ENCODE measurements at regions not wholly inside any gene's neighbourhood (a gene's known extent, or its start where the extent isn't known, plus 50 kb on each side); places are given as distances from the start of the nearest gene placed in this dataset.

GRCh38 chr3:171972871-171973348 is 66.5 kb upstream of the FNDC3B start:
- no peak overlapping the region for H3K4me2 ChIP-seq (ENCODE audit: insufficient read depth, low read length)
- TF ChIP-seq CTCF (IDR thresholded peaks at IDR 0.05; ENCODE audit: borderline replicate concordance, extremely low read depth, low read length, poor library complexity, severe bottlenecking) = no peak
- no peak for TF ChIP-seq EZH2 (IDR thresholded peaks at IDR 0.05; ENCODE audit: borderline replicate concordance, low read depth, low read length, severe bottlenecking)
- H3K4me1 ChIP-seq (ENCODE audit: insufficient read depth, low read length) = no peaks in the 10 kb centered on the region
- H3K27me3 ChIP-seq (ENCODE audit: insufficient read depth, low read length, poor library complexity) = peaks cover 5% of the 10 kb centered on the region
- no peak for DNase-seq
- H3K27ac ChIP-seq (ENCODE audit: low read length) = no peak overlapping the region
- no peak overlapping the region for H2AFZ ChIP-seq (ENCODE audit: low read depth, low read length)
- H3K4me3 ChIP-seq (ENCODE audit: low read depth in 1 of 2, low read length in 2 of 2) = no peak overlapping the region
- no peaks in the 10 kb centered on the region for H3K79me2 ChIP-seq (ENCODE audit: insufficient read depth, low read length)
- ATAC-seq (ENCODE audit: insufficient read depth, low read depth) = no peak
- no peaks in the 10 kb centered on the region for H4K20me1 ChIP-seq (ENCODE audit: insufficient read depth, low read length)
- H3K9ac ChIP-seq (ENCODE audit: low read depth, low read length) = no peak overlapping the region
- no peaks in the 10 kb centered on the region for H3K9me3 ChIP-seq (ENCODE audit: insufficient read depth, low read length, severe bottlenecking)
- H3K36me3 ChIP-seq (ENCODE audit: insufficient read depth, low read length) = no peaks in the 10 kb centered on the region

- H3K79me2 ChIP-seq (ENCODE audit: insufficient read depth, low read length) = no peaks in the 10 kb centered on the region
- H3K4me3 ChIP-seq (ENCODE audit: low read depth in 1 of 2, low read length in 2 of 2) = no peak overlapping the region
- no peak overlapping the region for H3K9ac ChIP-seq (ENCODE audit: low read depth, low read length)
- H3K27me3 ChIP-seq (ENCODE audit: insufficient read depth, low read length, poor library complexity) = peaks cover 5% of the 10 kb centered on the region
- H3K27ac ChIP-seq (ENCODE audit: low read length) = no peak overlapping the region
- no peak for ATAC-seq (ENCODE audit: insufficient read depth, low read depth)
- no peaks in the 10 kb centered on the region for H3K36me3 ChIP-seq (ENCODE audit: insufficient read depth, low read length)
- DNase-seq = no peak
- H3K9me3 ChIP-seq (ENCODE audit: insufficient read depth, low read length, severe bottlenecking) = no peaks in the 10 kb centered on the region
- no peak overlapping the region for H2AFZ ChIP-seq (ENCODE audit: low read depth, low read length)
- H3K4me1 ChIP-seq (ENCODE audit: insufficient read depth, low read length) = no peaks in the 10 kb centered on the region
- H3K4me2 ChIP-seq (ENCODE audit: insufficient read depth, low read length) = no peak overlapping the region
- H4K20me1 ChIP-seq (ENCODE audit: insufficient read depth, low read length) = no peaks in the 10 kb centered on the region
- TF ChIP-seq CTCF (IDR thresholded peaks at IDR 0.05; ENCODE audit: borderline replicate concordance, extremely low read depth, low read length, poor library complexity, severe bottlenecking) = no peak
- TF ChIP-seq EZH2 (IDR thresholded peaks at IDR 0.05; ENCODE audit: borderline replicate concordance, low read depth, low read length, severe bottlenecking) = no peak
These were observed 64.2 kb upstream of the FNDC3B start for GRCh38 chr3:171974986-171975837.

- DNase-seq = no peak
- Histone ChIP-seq H3K36me3 (ENCODE audit: insufficient read depth, low read length) (no peaks in the 10 kb centered on the region), H3K4me2 (ENCODE audit: insufficient read depth, low read length) (no peak overlapping the region), H3K4me3 (ENCODE audit: low read depth in 1 of 2, low read length in 2 of 2) (no peak overlapping the region), H3K27ac (ENCODE audit: low read length) (no peak overlapping the region), H3K27me3 (ENCODE audit: insufficient read depth, low read length, poor library complexity) (peaks cover 5% of the 10 kb centered on the region), H3K79me2 (ENCODE audit: insufficient read depth, low read length) (no peaks in the 10 kb centered on the region), H3K9me3 (ENCODE audit: insufficient read depth, low read length, severe bottlenecking) (no peaks in the 10 kb centered on the region), H3K4me1 (ENCODE audit: insufficient read depth, low read length) (no peaks in the 10 kb centered on the region), H3K9ac (ENCODE audit: low read depth, low read length) (no peak overlapping the region), H4K20me1 (ENCODE audit: insufficient read depth, low read length) (no peaks in the 10 kb centered on the region), H2AFZ (ENCODE audit: low read depth, low read length) (no peak overlapping the region)
- no peak for ATAC-seq (ENCODE audit: insufficient read depth, low read depth)
- no peak for TF ChIP-seq CTCF (IDR thresholded peaks at IDR 0.05; ENCODE audit: borderline replicate concordance, extremely low read depth, low read length, poor library complexity, severe bottlenecking)
- no peak for TF ChIP-seq EZH2 (IDR thresholded peaks at IDR 0.05; ENCODE audit: borderline replicate concordance, low read depth, low read length, severe bottlenecking)
These were observed 62.9 kb upstream of the FNDC3B start for GRCh38 chr3:171976526-171976925.

Data from DND-41 (cell line).